Sigmoid colon (tissue), 3 donors: ENCODE measurements at regions not wholly inside any gene's neighbourhood (a gene's known extent, or its start where the extent isn't known, plus 50 kb on each side); places are given as distances from the start of the nearest gene placed in this dataset.

Experiments used
- POLR2A ChIP-seq, 2 donors: fragments of 450-650 bp; IDR thresholded peaks; one replicate each; pipeline ENCODE4 v1.6.1; 2016; ENCODE audit warnings: antibody characterized with exemption in 2 of 2, mild to moderate bottlenecking in 2 of 2, moderate library complexity in 2 of 2
- TF ChIP-seq, protein P1 (sequence below), 4 experiments: fragments of 450-650 bp in 3 of 4; fragments of 200-600 bp in 1 of 4; IDR thresholded peaks; one replicate each; pipeline ENCODE4 v1.5.1; 2016 to 2019; ENCODE audit warnings: antibody characterized with exemption in 4 of 4, mild to moderate bottlenecking in 3 of 4, moderate library complexity in 2 of 4

DNA sequence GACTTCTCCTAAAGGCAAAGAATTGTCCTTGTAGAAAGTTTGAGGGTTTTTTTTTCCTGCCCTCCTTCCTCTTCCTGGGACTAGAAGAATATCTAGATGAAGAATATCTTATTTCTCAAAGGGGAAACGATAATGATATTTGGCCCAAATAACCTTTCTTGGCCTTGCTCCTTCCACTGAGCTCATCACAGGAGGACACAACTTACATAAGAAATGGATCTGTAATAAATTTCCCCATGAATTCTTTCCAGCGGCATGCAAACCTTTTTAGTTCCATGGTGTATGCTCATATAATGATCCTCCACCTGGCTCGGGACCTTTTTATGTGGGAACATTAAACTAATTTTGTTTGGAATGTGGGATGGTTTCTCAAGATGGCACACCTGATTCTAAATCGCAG, 304.4 kb downstream of the DMRT2 start:
- TF ChIP-seq, protein P1, sequence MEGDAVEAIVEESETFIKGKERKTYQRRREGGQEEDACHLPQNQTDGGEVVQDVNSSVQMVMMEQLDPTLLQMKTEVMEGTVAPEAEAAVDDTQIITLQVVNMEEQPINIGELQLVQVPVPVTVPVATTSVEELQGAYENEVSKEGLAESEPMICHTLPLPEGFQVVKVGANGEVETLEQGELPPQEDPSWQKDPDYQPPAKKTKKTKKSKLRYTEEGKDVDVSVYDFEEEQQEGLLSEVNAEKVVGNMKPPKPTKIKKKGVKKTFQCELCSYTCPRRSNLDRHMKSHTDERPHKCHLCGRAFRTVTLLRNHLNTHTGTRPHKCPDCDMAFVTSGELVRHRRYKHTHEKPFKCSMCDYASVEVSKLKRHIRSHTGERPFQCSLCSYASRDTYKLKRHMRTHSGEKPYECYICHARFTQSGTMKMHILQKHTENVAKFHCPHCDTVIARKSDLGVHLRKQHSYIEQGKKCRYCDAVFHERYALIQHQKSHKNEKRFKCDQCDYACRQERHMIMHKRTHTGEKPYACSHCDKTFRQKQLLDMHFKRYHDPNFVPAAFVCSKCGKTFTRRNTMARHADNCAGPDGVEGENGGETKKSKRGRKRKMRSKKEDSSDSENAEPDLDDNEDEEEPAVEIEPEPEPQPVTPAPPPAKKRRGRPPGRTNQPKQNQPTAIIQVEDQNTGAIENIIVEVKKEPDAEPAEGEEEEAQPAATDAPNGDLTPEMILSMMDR (IDR thresholded peaks at IDR 0.05): no peak
- TF ChIP-seq POLR2A (IDR thresholded peaks at IDR 0.05): no peak
